GM18867 (cell line): ENCODE measurements at regions not wholly inside any gene's neighbourhood (a gene's known extent, or its start where the extent isn't known, plus 50 kb on each side); places are given as distances from the start of the nearest gene placed in this dataset.

Experiments used
- ATAC-seq: cut with Tn5 transposase; IDR thresholded peaks from one replicate; pipeline ENCODE4 v1.9.1; 2021; ENCODE audit warnings: mild to moderate bottlenecking, moderate library complexity; ENCODE audit not compliant: unreplicated experiment

DNA sequence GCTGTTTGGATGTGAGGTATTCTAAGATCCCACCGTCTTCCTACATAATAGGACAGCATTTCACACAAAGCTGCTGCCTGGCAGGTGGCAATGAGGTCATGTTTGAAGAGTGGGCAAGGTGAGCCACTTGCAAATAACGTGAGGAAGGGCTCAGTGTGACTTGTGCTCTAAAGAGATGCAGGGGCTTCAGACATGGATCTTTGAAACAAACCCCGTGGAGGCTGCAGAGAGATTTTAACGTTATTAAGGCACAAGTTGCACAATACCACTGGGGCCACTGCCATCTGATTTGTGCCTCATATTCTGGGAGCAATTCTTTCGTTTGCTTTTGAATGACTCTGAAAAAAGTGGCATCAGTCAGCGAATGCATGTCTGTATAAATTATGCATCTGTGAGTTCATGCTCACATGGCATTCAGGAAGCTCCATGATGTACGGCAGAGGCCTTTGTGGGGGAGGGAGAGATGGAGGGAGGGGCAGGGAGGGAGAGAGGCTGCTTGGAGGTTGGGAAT, 362.0 kb downstream of the SOX11 start:
- no peak for ATAC-seq

DNA sequence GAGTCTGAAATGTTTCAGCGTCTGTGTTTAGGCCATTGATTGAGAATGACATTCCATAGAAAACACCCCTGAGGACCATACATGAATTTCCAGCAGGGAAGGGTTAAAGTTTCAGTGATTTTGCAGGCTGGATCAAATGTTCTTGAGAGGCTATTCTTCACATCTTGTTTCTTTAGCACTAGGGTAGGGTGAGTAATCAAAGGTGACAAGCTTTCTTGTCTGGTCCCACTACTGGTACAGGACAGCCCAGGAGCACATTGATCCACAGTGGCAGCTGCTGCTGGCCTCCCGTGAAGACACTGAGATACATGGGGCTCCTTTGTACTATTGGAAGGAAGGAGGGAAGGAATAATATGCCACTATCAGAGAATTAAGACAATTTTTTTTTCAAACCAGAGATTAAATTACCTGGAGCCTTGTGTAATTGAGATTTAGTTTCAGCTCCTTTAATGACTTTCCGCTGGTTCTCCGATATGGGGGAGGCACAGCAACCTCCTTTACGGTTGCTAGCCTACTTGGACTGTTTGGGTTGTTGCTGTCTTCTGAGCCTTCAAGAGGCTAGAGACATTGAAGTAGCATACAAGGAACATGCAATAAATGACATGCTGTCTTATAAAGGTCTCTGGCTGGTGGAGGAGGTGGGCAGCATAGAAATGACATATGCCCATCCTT, 368.9 kb downstream of the SOX11 start:
- ATAC-seq, result no peak

DNA sequence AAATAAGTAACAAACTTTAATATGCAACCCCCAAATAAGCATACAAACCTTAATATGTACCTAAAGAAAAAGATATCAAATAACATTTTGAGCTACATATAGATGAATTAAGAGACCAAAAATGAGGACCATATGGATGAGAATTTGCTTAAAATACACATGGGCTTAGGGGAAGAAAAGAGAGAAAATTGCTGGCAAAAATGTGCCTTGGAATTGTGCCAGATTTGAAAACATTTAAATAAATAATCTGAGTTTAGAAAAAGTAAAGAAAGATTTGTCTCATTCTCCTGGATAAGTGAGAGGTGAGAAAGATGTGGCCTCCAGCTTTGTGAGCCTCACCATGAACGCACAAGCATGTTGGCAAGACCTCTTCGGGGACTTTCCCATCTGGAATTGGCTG, 372.6 kb downstream of the SOX11 start:
- ATAC-seq, result no peak

- ATAC-seq, result no peak
These were observed 373.5 kb downstream of the SOX11 start for GRCh38 chr2:6065703-6066102.

DNA sequence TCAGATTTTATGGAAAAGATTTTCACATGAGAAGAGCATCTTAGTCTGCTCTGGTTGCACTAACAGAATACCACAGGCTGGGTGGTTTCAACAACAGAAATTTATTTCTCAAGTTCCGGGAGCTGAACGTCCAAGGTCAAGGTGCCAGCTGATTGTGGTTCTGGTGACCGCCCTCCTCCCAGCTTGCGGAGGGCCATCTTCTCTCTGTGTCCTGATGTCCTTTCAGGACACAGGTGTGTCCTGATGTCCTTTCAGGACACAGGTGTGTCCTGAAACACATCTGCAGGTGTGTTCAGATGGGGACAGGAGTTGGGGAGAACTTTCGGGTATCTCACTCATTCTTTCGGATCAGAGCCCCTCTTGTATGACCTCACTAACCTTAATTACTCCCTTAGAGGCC, 374.9 kb downstream of the SOX11 start:
- no peak for ATAC-seq

DNA sequence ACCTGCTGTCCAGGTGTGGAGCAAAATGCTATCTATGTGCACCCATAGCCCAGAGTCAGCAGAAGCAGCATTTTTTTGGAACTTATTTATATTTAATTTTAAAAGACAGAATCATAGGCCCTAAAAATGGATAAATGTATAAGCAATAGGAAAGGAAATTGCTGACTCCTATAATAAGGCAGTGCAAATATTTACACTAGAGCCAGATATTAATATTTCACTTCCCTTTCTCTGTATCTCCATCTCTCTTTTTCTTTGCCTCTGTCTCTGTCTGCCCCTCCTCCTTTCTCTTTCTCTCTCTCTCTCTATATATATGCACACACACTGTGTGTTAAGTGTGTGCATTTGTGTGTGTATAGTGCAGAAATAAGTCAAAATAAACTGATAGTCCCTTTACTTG, 375.6 kb downstream of the SOX11 start:
- ATAC-seq, result no peak

GRCh38 chr2:6068429-6068828, 376.2 kb downstream of the SOX11 start:
- ATAC-seq, result no peak

- ATAC-seq, result no peak
These were observed 377.2 kb downstream of the SOX11 start for GRCh38 chr2:6069381-6069780.

GRCh38 chr2:6071519-6071918, 379.3 kb downstream of the SOX11 start:
- no peak for ATAC-seq

GRCh38 chr2:6072276-6072675, 380.1 kb downstream of the SOX11 start:
- ATAC-seq, result no peak

- no peak for ATAC-seq
These were observed 380.6 kb downstream of the SOX11 start for GRCh38 chr2:6072768-6073167.

- peak; percentile 43 for ATAC-seq
These were observed 381.3 kb downstream of the SOX11 start for GRCh38 chr2:6073191-6074088.

- ATAC-seq, result no peak
These were observed 382.0 kb downstream of the SOX11 start for GRCh38 chr2:6074089-6074643.

DNA sequence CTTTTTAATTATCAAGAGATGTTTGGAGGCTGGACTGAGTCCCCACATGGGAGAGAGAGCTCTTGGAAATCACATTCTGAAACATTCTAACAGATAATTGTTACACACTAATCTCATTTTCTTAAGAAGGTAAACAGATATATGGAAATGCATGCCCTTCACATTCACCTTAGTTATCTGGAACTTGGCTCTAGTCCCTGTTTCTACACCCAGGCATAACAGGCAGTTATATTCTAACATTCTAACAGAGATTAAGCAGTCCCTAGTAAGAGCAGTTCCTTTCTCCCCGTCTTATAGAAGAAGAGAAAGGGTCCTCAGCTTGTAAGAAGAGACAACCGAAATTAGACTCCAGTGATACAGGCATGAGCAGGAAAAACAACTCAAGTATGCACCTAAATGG, 385.4 kb downstream of the SOX11 start:
- ATAC-seq, result no peak

DNA sequence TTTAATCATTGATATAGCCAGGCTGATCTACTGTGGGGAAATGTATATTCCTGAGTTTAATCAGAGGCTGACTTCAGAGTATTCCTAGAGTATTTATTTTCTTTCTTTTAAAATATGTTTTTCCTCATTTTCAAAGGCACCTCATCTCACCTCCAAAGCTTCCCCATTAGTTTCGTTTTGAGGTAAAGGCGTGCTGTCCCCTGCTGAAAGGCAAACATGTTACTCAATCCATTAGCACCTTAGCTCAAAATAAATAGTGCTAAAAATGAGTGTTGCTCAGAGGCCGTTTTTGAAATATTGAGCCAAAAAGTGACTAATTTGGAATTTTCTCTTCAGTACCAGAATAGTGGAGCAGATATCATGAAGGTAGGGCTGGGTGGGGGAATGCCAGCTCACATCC, 386.2 kb downstream of the SOX11 start:
- ATAC-seq, result no peak

DNA sequence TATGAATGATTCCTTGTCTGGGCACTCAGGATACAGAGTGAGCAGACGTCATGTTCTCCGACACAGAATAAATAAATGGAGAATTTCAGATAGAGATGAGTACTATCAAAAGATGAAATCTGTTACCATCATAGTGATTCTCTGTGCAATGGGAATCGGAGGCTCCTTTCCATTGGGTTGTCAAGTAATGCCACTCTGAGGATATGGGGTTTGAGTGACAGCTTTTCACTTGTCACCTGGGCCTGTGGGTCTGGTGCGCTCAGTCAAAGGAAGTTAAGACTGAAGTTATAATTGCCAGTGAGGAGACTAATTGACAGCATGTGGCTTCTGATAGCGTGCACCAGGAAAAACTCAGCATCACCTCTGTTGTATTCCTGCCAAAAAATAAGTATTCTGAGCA, 387.2 kb downstream of the SOX11 start:
- ATAC-seq, result no peak

GRCh38 chr2:6080932-6081753, 389.0 kb downstream of the SOX11 start:
- ATAC-seq, result no peak

DNA sequence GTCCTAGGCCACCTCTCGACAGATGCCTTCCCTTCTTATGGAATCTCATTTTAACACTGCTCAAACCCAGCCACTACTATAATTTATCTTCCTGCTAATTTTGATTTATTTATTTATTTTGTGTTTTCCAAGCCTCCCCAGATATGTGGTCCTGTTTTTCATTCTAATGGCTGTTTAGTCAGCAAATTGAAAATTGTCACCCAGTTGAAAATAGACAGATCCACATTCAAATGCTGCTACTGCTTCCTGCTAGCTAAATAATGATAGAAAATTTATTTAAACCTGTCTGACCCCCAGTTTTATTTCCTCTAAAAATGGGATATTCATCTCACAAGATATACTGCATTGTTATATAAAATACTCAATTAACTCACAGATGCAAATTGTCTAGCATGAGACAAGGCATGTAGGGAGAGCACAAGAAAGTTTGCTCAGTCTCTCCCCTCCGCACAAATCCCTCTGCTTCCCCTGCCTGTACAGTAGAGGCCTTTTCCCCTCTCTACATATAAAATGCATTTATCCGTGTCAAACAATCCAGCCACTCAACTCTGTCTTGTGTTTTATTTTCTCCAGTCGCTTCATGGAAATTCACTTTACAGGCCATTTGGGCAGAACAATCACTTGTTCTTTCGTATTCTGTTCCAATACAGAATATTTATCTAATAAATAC, 389.9 kb downstream of the SOX11 start:
- ATAC-seq, result no peak

GRCh38 chr2:6082625-6083018, 390.4 kb downstream of the SOX11 start:
- no peak for ATAC-seq

DNA sequence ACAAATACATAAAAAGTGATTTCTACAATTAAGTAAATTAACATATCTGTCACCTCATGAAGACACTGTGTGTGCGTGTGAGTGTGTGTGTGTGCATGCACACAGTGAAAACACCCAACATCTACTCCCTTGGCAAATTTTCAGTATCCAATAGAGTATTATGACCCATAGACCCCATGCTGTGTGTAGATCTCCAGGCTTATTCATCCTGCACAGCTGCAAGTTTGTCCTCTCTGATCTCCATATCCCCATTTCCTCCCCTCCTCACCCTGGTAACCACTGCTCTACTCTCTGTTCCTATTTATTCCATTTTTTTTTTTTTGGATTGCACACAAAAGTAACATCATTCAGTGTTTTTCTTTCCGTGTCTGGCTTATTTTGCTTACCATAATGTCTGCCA, 391.0 kb downstream of the SOX11 start:
- no peak for ATAC-seq
